Right lobe of liver (tissue), 6 donors: ENCODE measurements at regions not wholly inside any gene's neighbourhood (a gene's known extent, or its start where the extent isn't known, plus 50 kb on each side); places are given as distances from the start of the nearest gene placed in this dataset.

Source experiments
- ATAC-seq, 4 donors: fragments of 200-7000 bp; cut with Tn5 transposase; one replicate each; pipeline ENCODE4 v1.9.1; 2020; ENCODE audit warnings: mild to moderate bottlenecking in 4 of 4, moderate library complexity in 4 of 4
- DNase-seq, 3 donors: peaks; one replicate each; pipeline ENCODE4 v3.0.0-alpha.2; 2020
- H3K27ac ChIP-seq, 3 donors: fragments of 200-600 bp; one replicate each; pipeline ENCODE4 v1.8.0; 2022
- H3K27me3 ChIP-seq, 2 donors: fragments of 200-600 bp; one replicate each; pipeline ENCODE4 v1.8.0; 2022
- H3K36me3 ChIP-seq, 4 donors: fragments of 200-600 bp; sonication (generic) in 1 of 4; one replicate each; pipeline versions ENCODE4 v1.5.1 to v1.8.0; 2017 to 2022; ENCODE audit warnings: control low read depth in 1 of 4
- H3K4me1 ChIP-seq, 4 donors: fragments of 200-600 bp; sonication (generic) in 1 of 4; one replicate each; pipeline versions ENCODE4 v1.5.1 to v1.8.0; 2017 to 2022; ENCODE audit warnings: control low read depth in 1 of 4
- H3K4me3 ChIP-seq, 3 donors: fragments of 200-600 bp; one replicate each; pipeline ENCODE4 v1.8.0; 2022
- H3K9me3 ChIP-seq, 4 donors: fragments of 200-600 bp; sonication (generic) in 1 of 4; one replicate each; pipeline versions ENCODE4 v1.5.1 to v1.8.0; 2017 to 2022; ENCODE audit warnings: control low read depth in 1 of 4
- CTCF ChIP-seq, 4 donors: fragments of 200-600 bp in 3 of 4; fragments of 450-650 bp in 1 of 4; IDR thresholded peaks; one replicate each; pipeline versions ENCODE4 v1.5.1 to v1.8.0; 2016 to 2022; ENCODE audit warnings: antibody characterized with exemption in 4 of 4, mild to moderate bottlenecking in 2 of 4
- POLR2A ChIP-seq: fragments of 450-650 bp; IDR thresholded peaks from one replicate; pipeline ENCODE4 v1.6.1; 2017; ENCODE audit warnings: antibody characterized with exemption, mild to moderate bottlenecking
- WGBS: methylation state at CpG from one replicate; pipeline ENCODE4 v1.1.6; 2018; ENCODE audit warnings: low coverage, low lambda C conversion rate; ENCODE audit not compliant: insufficient coverage; ENCODE audit errors: missing lambda C conversion rate; 5-methylcytosine and 5-hydroxymethylcytosine counted together
- intact Hi-C, 2 donors: fragments of 100-400 bp; cut with DNase I; formaldehyde crosslinking; loops; one replicate each; pipeline versions ENCODE4 v1.11.2 to v1.14.1; 2022
- donor health status: DM: no; HTN: yes; CAD: no.
- donor health status: DM: no; HTN: no; CAD: no.
- donor health status: DM: no; HTN: no; CAD: no.
- donor health status: DM: no; HTN: yes; CAD: no.
- donor health status: DM: no; HTN: yes; CAD: no.

GRCh38 chr7:91579837-91580236 is 300.7 kb downstream of the MTERF1 start:
- no peak for ATAC-seq
- TF ChIP-seq POLR2A: no peak
- no peak for TF ChIP-seq CTCF (IDR thresholded peaks at IDR 0.05)
- WGBS: 78% methylated on average over 2 of the region's 9 CpGs
- no peaks in the 10 kb centered on the region for H3K27me3 ChIP-seq
- DNase-seq: no peak
- intact Hi-C loops: no loop called here
- H3K27ac ChIP-seq: no peak overlapping the region
- no peaks in the 10 kb centered on the region for H3K36me3 ChIP-seq
- H3K9me3 ChIP-seq: no peaks in the 10 kb centered on the region
- no peaks in the 10 kb centered on the region for H3K4me1 ChIP-seq
- no peak overlapping the region for H3K4me3 ChIP-seq

GRCh38 chr7:91582799-91583477 is 297.6 kb downstream of the MTERF1 start:
- no peaks in the 10 kb centered on the region for H3K4me1 ChIP-seq

GRCh38 chr7:91596287-91596686 is 284.2 kb downstream of the MTERF1 start:
- DNase-seq: no peak
- H3K27me3 ChIP-seq: no peaks in the 10 kb centered on the region
- intact Hi-C loops: no loop called here
- ATAC-seq: no peak
- no peak for TF ChIP-seq CTCF (IDR thresholded peaks at IDR 0.05)
- no peak for TF ChIP-seq POLR2A
- no peaks in the 10 kb centered on the region for H3K4me1 ChIP-seq
- H3K9me3 ChIP-seq: no peaks in the 10 kb centered on the region
- no peaks in the 10 kb centered on the region for H3K36me3 ChIP-seq
- WGBS: 16% methylated on average over 2 of the region's 2 CpGs
- no peak overlapping the region for H3K4me3 ChIP-seq
- H3K27ac ChIP-seq: no peak overlapping the region

More at GRCh38 chr7:91582799-91583477, 297.6 kb downstream of the MTERF1 start:
- ATAC-seq: no peak
- Histone ChIP-seq H3K27ac (no peak overlapping the region), H3K9me3 (no peaks in the 10 kb centered on the region), H3K27me3 (no peaks in the 10 kb centered on the region), H3K4me3 (no peak overlapping the region), H3K36me3 (no peaks in the 10 kb centered on the region)
- WGBS: 88% methylated on average over 8 of the region's 15 CpGs
- intact Hi-C loops: no loop called here
- DNase-seq: no peak
- no peak for TF ChIP-seq POLR2A
- no peak for TF ChIP-seq CTCF (IDR thresholded peaks at IDR 0.05)

GRCh38 chr7:91598791-91599190 is 281.7 kb downstream of the MTERF1 start:
- no peak for ATAC-seq
- H3K4me1 ChIP-seq: no peaks in the 10 kb centered on the region
- H3K4me3 ChIP-seq: no peak overlapping the region
- TF ChIP-seq CTCF (IDR thresholded peaks at IDR 0.05): no peak
- no peak for TF ChIP-seq POLR2A
- H3K36me3 ChIP-seq: no peaks in the 10 kb centered on the region
- no peaks in the 10 kb centered on the region for H3K27me3 ChIP-seq
- no peaks in the 10 kb centered on the region for H3K9me3 ChIP-seq
- no peak overlapping the region for H3K27ac ChIP-seq
- 25% methylated on average over 1 of the region's 1 CpG for WGBS
- DNase-seq: no peak
- intact Hi-C loops: no loop called here

GRCh38 chr7:91600112-91600511 is 280.4 kb downstream of the MTERF1 start:
- intact Hi-C loops: no loop called here
- Histone ChIP-seq H3K4me1 (no peaks in the 10 kb centered on the region), H3K36me3 (no peaks in the 10 kb centered on the region), H3K27me3 (no peaks in the 10 kb centered on the region), H3K9me3 (no peaks in the 10 kb centered on the region), H3K27ac (no peak overlapping the region), H3K4me3 (no peak overlapping the region)
- ATAC-seq (no peak), DNase-seq (no peak)
- no peak for TF ChIP-seq POLR2A
- TF ChIP-seq CTCF (IDR thresholded peaks at IDR 0.05): no peak
